MM.1S (cell line): ENCODE measurements at regions not wholly inside any gene's neighbourhood (a gene's known extent, or its start where the extent isn't known, plus 50 kb on each side); places are given as distances from the start of the nearest gene placed in this dataset.

Experiments
- DNase-seq: peaks from one replicate; pipeline ENCODE4 v3.0.0-alpha.2; 2015
- H2AFZ ChIP-seq: fragments of 300-600 bp; sonication (generic); 2 replicates; pipeline ENCODE4 v1.6.0; 2016; ENCODE audit warnings: antibody characterized with exemption, low read length
- H3F3A ChIP-seq: fragments of 300-600 bp; sonication (generic); 2 replicates; pipeline ENCODE4 v1.6.1; 2016; ENCODE audit warnings: mild to moderate bottlenecking, antibody characterized with exemption, low read length, moderate library complexity, mixed read lengths; ENCODE audit not compliant: insufficient read depth
- H3K27ac ChIP-seq: fragments of 300-600 bp; sonication (generic); 2 replicates; pipeline ENCODE4 v1.5.1; 2016; ENCODE audit warnings: mild to moderate bottlenecking, low read length
- H3K27me3 ChIP-seq: fragments of 300-600 bp; sonication (generic); replicated peaks from 2 replicates; pipeline ENCODE4 v1.6.0; 2016; ENCODE audit warnings: low read length; ENCODE audit not compliant: insufficient read depth
- H3K36me3 ChIP-seq: fragments of 300-600 bp; sonication (generic); replicated peaks from 2 replicates; pipeline ENCODE4 v1.6.1; 2016; ENCODE audit warnings: mild to moderate bottlenecking, low read length, mixed read lengths; ENCODE audit not compliant: insufficient read depth
- H3K4me1 ChIP-seq: fragments of 300-600 bp; sonication (generic); 2 replicates; pipeline ENCODE4 v1.6.1; 2016; ENCODE audit warnings: low read length, mixed read lengths
- H3K4me2 ChIP-seq: fragments of 300-600 bp; sonication (generic); 2 replicates; pipeline ENCODE4 v1.6.0; 2016; ENCODE audit warnings: low read depth, low read length
- H3K4me3 ChIP-seq: fragments of 300-600 bp; sonication (generic); 2 replicates; pipeline ENCODE4 v1.5.1; 2016; ENCODE audit warnings: low read length, mixed read lengths
- H3K79me2 ChIP-seq: fragments of 300-600 bp; sonication (generic); 2 replicates; pipeline ENCODE4 v1.6.1; 2016; ENCODE audit warnings: mixed run types, low read length, mixed read lengths
- H3K9ac ChIP-seq: fragments of 300-600 bp; sonication (generic); 2 replicates; pipeline ENCODE4 v1.6.1; 2016; ENCODE audit warnings: low read length, mixed read lengths
- H3K9me2 ChIP-seq: fragments of 300-600 bp; sonication (generic); replicated peaks from 2 replicates; pipeline ENCODE4 v1.6.1; 2016; ENCODE audit warnings: mild to moderate bottlenecking, low read length, mixed read lengths; ENCODE audit not compliant: insufficient read depth
- H3K9me3 ChIP-seq: fragments of 300-600 bp; sonication (generic); replicated peaks from 2 replicates; pipeline ENCODE4 v1.6.1; 2016; ENCODE audit warnings: mild to moderate bottlenecking, low read length, mixed read lengths; ENCODE audit not compliant: insufficient read depth
- H4K20me1 ChIP-seq: fragments of 300-600 bp; sonication (generic); 2 replicates; pipeline ENCODE4 v1.6.1; 2016; ENCODE audit warnings: mild to moderate bottlenecking, low read length, moderate library complexity, mixed read lengths; ENCODE audit not compliant: insufficient read depth
- CTCF ChIP-seq: fragments of 300-600 bp; sonication (generic); IDR thresholded peaks from 2 replicates; pipeline ENCODE4 v1.5.1; 2016; ENCODE audit warnings: antibody characterized with exemption, low read length, mixed read lengths
- EZH2 ChIP-seq: fragments of 300-600 bp; sonication (generic); optimal IDR thresholded peaks from 2 replicates; pipeline ENCODE3; 2017; ENCODE audit warnings: low read depth, mild to moderate bottlenecking, antibody characterized with exemption, low read length, mixed read lengths
- EZH2phosphoT487 ChIP-seq: fragments of 300-600 bp; sonication (generic); IDR thresholded peaks from 2 replicates; pipeline ENCODE4 v1.6.1; 2018; ENCODE audit warnings: antibody characterized with exemption, low read length

- TF ChIP-seq EZH2 (no peak), EZH2phosphoT487 (no peak), CTCF (no peak)
- Histone ChIP-seq H3K4me2 (no peak overlapping the region), H3K9me2 (no peaks in the 10 kb centered on the region), H3K79me2 (no peaks in the 10 kb centered on the region), H3K4me3 (no peak overlapping the region), H3K9ac (no peak overlapping the region), H3K9me3 (no peaks in the 10 kb centered on the region), H3F3A (no peaks in the 10 kb centered on the region), H3K4me1 (peaks cover 7% of the 10 kb centered on the region), H3K27ac (no peak overlapping the region), H2AFZ (no peak overlapping the region), H3K36me3 (no peaks in the 10 kb centered on the region), H3K27me3 (no peaks in the 10 kb centered on the region), H4K20me1 (no peaks in the 10 kb centered on the region)
- no peak for DNase-seq
Observed at GRCh38 chrX:39202641-39203040, 401.4 kb downstream of the MID1IP1 start.

GRCh38 chrX:39203427-39203826 is 402.2 kb downstream of the MID1IP1 start:
- Histone ChIP-seq H3K9me3 (no peaks in the 10 kb centered on the region), H3K4me1 (no peaks in the 10 kb centered on the region), H3K4me2 (no peak overlapping the region), H2AFZ (no peak overlapping the region), H3K27me3 (no peaks in the 10 kb centered on the region), H3F3A (no peaks in the 10 kb centered on the region), H4K20me1 (no peaks in the 10 kb centered on the region), H3K27ac (no peak overlapping the region), H3K36me3 (no peaks in the 10 kb centered on the region), H3K9me2 (no peaks in the 10 kb centered on the region), H3K9ac (no peak overlapping the region), H3K79me2 (no peaks in the 10 kb centered on the region), H3K4me3 (no peak overlapping the region)
- TF ChIP-seq EZH2phosphoT487 (no peak), CTCF (no peak), EZH2 (no peak)
- DNase-seq, result no peak

- Histone ChIP-seq H3K27ac (no peak overlapping the region), H3K27me3 (no peaks in the 10 kb centered on the region), H4K20me1 (no peaks in the 10 kb centered on the region), H3F3A (no peaks in the 10 kb centered on the region), H3K9ac (no peak overlapping the region), H3K4me3 (no peak overlapping the region), H2AFZ (no peak overlapping the region), H3K9me2 (no peaks in the 10 kb centered on the region), H3K9me3 (no peaks in the 10 kb centered on the region), H3K79me2 (no peaks in the 10 kb centered on the region), H3K4me2 (no peak overlapping the region), H3K4me1 (no peaks in the 10 kb centered on the region), H3K36me3 (no peaks in the 10 kb centered on the region)
- TF ChIP-seq EZH2, result no peak
- TF ChIP-seq EZH2phosphoT487, result no peak
- TF ChIP-seq CTCF, result no peak
- no peak for DNase-seq
Observed at GRCh38 chrX:39204353-39204752, 403.1 kb downstream of the MID1IP1 start.
